ENCODE measurements at regions not wholly inside any gene's neighbourhood (a gene's known extent, or its start where the extent isn't known, plus 50 kb on each side); places are given as distances from the start of the nearest gene placed in this dataset.

- TF ChIP-seq CTCF (IDR thresholded peaks at IDR 0.05; ENCODE audit: extremely low read depth in 1 of 2, insufficient read depth in 1 of 2, low read depth in 1 of 2, low read length in 2 of 2) (no peak), POLR2A (IDR thresholded peaks at IDR 0.05; ENCODE audit: low read depth, low read length) (no peak), POLR2AphosphoS5 (IDR thresholded peaks at IDR 0.05; ENCODE audit: insufficient read depth, low read depth, low read length) (no peak), JUN (IDR thresholded peaks at IDR 0.05; ENCODE audit: borderline replicate concordance, insufficient read depth, insufficient read length, low read depth) (no peak), MYC (IDR thresholded peaks at IDR 0.05; ENCODE audit: low read depth, low read length) (no peak), MAX (IDR thresholded peaks at IDR 0.05; ENCODE audit: insufficient read depth, insufficient read length) (no peak), EZH2 (IDR thresholded peaks at IDR 0.05; ENCODE audit: borderline replicate concordance, low read depth, low read length, severe bottlenecking) (no peak), FOS (IDR thresholded peaks at IDR 0.05; ENCODE audit: borderline replicate concordance, insufficient read depth, low read length) (no peak), GATA2 (IDR thresholded peaks at IDR 0.05; ENCODE audit: insufficient read depth, insufficient read length, low read depth, low read length) (no peak)
Observed at GRCh38 chr12:33052141-33053051, 155.8 kb upstream of the PKP2 start.
